Large intestine (tissue), 3 donors: ENCODE measurements at regions not wholly inside any gene's neighbourhood (a gene's known extent, or its start where the extent isn't known, plus 50 kb on each side); places are given as distances from the start of the nearest gene placed in this dataset.

Experiments
- DNase-seq, 2 donors: peaks; one replicate each; pipeline versions ENCODE4 v3.0.0 to v3.0.0-alpha.2; 2013
- H3K27ac ChIP-seq: one replicate; pipeline ENCODE4 v1.5.1; 2013; ENCODE audit warnings: low read length
- H3K27me3 ChIP-seq: 2 replicates; pipeline ENCODE4 v1.6.1; 2013; ENCODE audit warnings: low read length; ENCODE audit not compliant: control insufficient read depth, insufficient read depth
- H3K36me3 ChIP-seq: 2 replicates; pipeline ENCODE4 v1.6.1; 2013; ENCODE audit warnings: low read length; ENCODE audit not compliant: control insufficient read depth, insufficient read depth
- H3K4me1 ChIP-seq: one replicate; pipeline ENCODE4 v1.6.1; 2013; ENCODE audit warnings: low read length; ENCODE audit not compliant: control insufficient read depth, insufficient read depth
- H3K4me3 ChIP-seq: one replicate; pipeline ENCODE4 v1.5.1; 2013; ENCODE audit warnings: low read length
- H3K9me3 ChIP-seq: one replicate; pipeline ENCODE4 v1.6.1; 2013; ENCODE audit warnings: mild to moderate bottlenecking, low read depth, low read length, moderate library complexity; ENCODE audit not compliant: control insufficient read depth
- WGBS: methylation state at CpG from one replicate; pipeline ENCODE4 v1.1.5; 2013; ENCODE audit warnings: low lambda C conversion rate; ENCODE audit not compliant: insufficient coverage; 5-methylcytosine and 5-hydroxymethylcytosine counted together

GRCh38 chr2:24421668-24422067, 61.3 kb upstream of the ITSN2 start:
- H3K27me3 ChIP-seq = no peaks in the 10 kb centered on the region
- H3K9me3 ChIP-seq = no peaks in the 10 kb centered on the region
- peak in 1 of 2 donors; percentile 53 for DNase-seq
- WGBS = no CpG with 5 or more reads among the region's 4 CpGs
- no peak overlapping the region for H3K27ac ChIP-seq
- no peaks in the 10 kb centered on the region for H3K36me3 ChIP-seq
- no peak overlapping the region for H3K4me3 ChIP-seq
- H3K4me1 ChIP-seq = peaks cover 12% of the 10 kb centered on the region

DNA sequence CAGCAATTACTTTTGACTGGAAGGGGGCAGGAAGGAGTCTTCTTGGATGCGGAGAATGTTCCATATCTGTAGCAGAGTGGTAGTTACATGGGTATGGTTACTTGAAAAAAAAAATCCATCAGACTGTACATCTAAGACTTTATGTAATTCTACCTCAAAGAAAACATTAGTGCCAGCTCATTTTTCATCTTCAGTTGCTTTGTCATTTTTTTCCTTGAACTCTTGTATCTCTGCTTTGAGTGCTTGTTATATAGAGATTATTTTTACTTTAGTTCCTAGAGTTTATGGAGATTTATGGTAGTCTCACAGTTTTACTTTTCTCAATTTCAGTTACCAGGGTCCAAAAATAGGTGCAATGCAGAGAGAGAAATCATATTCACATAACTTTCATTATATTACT, 60.0 kb upstream of the ITSN2 start:
- no peak overlapping the region for H3K4me3 ChIP-seq
- no peak for DNase-seq
- no CpG with 5 or more reads among the region's 1 CpG for WGBS
- H3K27ac ChIP-seq = no peak overlapping the region
- H3K9me3 ChIP-seq = no peaks in the 10 kb centered on the region
- H3K36me3 ChIP-seq = no peaks in the 10 kb centered on the region
- peaks cover 12% of the 10 kb centered on the region for H3K4me1 ChIP-seq
- H3K27me3 ChIP-seq = no peaks in the 10 kb centered on the region

DNA sequence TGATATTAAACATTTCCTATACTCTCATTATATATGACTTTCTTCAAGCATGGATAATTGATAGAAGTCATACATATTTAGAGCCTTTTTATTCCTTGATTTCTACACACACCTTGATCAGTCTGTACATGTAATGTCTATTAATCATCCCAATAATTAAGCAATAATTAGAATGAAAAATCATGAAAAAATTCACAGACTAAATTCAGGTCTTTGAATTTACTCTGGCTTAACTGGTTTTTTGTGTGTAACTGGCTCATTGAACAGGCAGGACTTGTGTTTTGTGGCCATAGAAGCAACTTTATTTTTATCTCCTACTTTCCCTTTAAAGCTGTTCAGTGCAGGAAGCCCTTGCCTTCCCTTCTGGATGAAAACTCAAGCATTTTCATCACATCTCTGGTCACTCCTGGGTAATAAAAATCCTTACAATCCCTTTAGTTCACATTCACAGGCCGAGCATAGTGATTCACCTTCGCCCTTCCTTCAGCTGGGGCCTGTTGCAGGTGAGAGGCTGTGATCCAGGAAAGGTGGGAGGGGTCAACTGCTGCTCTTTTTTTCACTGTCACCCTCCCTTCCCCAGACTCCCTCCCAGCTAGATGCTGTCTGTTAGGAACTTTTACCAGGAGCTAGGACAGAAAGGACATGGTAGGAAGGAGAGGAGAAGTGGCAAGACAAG, 58.0 kb upstream of the ITSN2 start:
- H3K4me3 ChIP-seq = no peak overlapping the region
- H3K27ac ChIP-seq = peak overlapping the region; percentile 11
- no peaks in the 10 kb centered on the region for H3K27me3 ChIP-seq
- no peaks in the 10 kb centered on the region for H3K9me3 ChIP-seq
- WGBS = no CpG with 5 or more reads among the region's 2 CpGs
- peaks cover 12% of the 10 kb centered on the region for H3K4me1 ChIP-seq
- H3K36me3 ChIP-seq = no peaks in the 10 kb centered on the region
- peak; percentile 37 to 70 for DNase-seq

DNA sequence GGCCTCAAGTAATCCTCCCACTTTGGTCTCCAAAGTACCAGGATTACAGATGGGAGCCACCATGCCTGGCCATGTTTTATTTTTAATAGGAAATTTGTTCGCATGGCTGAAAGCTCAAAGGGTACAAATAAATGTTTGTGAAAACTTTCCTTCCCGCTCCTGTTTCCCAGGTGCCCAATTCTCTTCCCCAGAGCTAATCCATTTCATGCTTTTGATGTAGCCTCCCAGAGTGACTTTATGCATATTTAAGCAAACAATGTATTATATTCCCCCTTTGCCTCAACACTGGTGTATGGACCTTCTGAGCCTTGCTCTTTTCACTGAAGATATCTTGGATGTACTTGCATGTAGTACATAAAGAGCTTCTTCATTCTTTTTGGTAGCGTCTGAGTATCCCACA, 52.5 kb upstream of the ITSN2 start:
- Histone ChIP-seq H3K9me3 (peaks cover 3% of the 10 kb centered on the region), H3K27ac (no peak overlapping the region), H3K4me3 (no peak overlapping the region), H3K4me1 (peaks cover under 1% of the 10 kb centered on the region), H3K27me3 (no peaks in the 10 kb centered on the region), H3K36me3 (no peaks in the 10 kb centered on the region)
- WGBS = 100% methylated on average over 1 of the region's 3 CpGs
- DNase-seq = no peak

GRCh38 chr2:24411488-24412151, 51.3 kb upstream of the ITSN2 start:
- Histone ChIP-seq H3K27me3 (no peaks in the 10 kb centered on the region), H3K9me3 (peaks cover 3% of the 10 kb centered on the region), H3K4me1 (no peaks in the 10 kb centered on the region), H3K36me3 (no peaks in the 10 kb centered on the region), H3K4me3 (no peak overlapping the region), H3K27ac (no peak overlapping the region)
- WGBS = no CpG with 5 or more reads among the region's 4 CpGs
- DNase-seq = no peak

DNA sequence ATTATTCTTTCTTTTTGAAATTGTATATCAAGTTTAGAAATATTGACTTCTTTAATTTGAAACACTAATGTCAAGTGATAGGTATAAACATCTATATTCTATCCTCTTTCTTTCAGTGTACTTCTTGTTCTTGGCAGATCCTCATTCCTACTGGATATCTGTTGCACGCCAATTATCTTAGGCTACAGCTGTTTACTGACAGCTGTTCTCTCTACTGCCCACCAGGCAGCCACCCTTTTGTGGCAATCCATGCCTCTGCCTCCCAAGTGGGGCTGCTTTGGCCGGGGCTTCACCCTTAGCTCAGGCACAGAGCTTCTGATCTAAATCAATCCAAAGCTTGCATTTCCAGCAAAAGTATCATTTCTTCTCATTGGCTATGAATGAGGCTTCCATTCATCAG, 50.6 kb upstream of the ITSN2 start:
- H3K4me3 ChIP-seq = no peak overlapping the region
- no peaks in the 10 kb centered on the region for H3K4me1 ChIP-seq
- H3K27me3 ChIP-seq = no peaks in the 10 kb centered on the region
- peaks cover 3% of the 10 kb centered on the region for H3K9me3 ChIP-seq
- no peaks in the 10 kb centered on the region for H3K36me3 ChIP-seq
- no peak overlapping the region for H3K27ac ChIP-seq
- WGBS = no CpG with 5 or more reads among the region's 2 CpGs
- DNase-seq = no peak

- Histone ChIP-seq H3K4me3 (no peak overlapping the region), H3K36me3 (no peaks in the 10 kb centered on the region), H3K27me3 (no peaks in the 10 kb centered on the region), H3K9me3 (peaks cover 3% of the 10 kb centered on the region), H3K27ac (no peak overlapping the region), H3K4me1 (no peaks in the 10 kb centered on the region)
- DNase-seq = peak; percentile 45 to 53
- WGBS = no CpG with 5 or more reads among the region's 13 CpGs
Observed at GRCh38 chr2:24409700-24410556, 49.6 kb upstream of the ITSN2 start.
